H9 (cell line): ENCODE measurements at regions not wholly inside any gene's neighbourhood (a gene's known extent, or its start where the extent isn't known, plus 50 kb on each side); places are given as distances from the start of the nearest gene placed in this dataset.

Source experiments
- DNase-seq: peaks from one replicate; pipeline ENCODE4 v3.0.0-alpha.2; 2017
- H2AFZ ChIP-seq: one replicate; pipeline ENCODE4 v1.6.1; 2013; ENCODE audit warnings: mild to moderate bottlenecking, low read length, control low read depth, moderate library complexity
- H2AK5ac ChIP-seq: 2 replicates; pipeline ENCODE4 v1.6.1; 2013; ENCODE audit warnings: low read length, control low read depth, mixed read lengths; ENCODE audit not compliant: insufficient read length
- H2BK120ac ChIP-seq: one replicate; pipeline ENCODE4 v1.6.1; 2013; ENCODE audit warnings: low read depth, mild to moderate bottlenecking, low read length, control low read depth, inconsistent platforms; ENCODE audit not compliant: poor library complexity, severe bottlenecking
- H2BK12ac ChIP-seq: 2 replicates; pipeline ENCODE4 v1.6.1; 2013; ENCODE audit warnings: low read length, control low read depth, mixed read lengths, low read depth; ENCODE audit not compliant: insufficient read length
- H2BK15ac ChIP-seq: 2 replicates; pipeline ENCODE4 v1.6.1; 2013; ENCODE audit warnings: low read depth, low read length, control low read depth
- H2BK20ac ChIP-seq: one replicate; pipeline ENCODE4 v1.6.1; 2013; ENCODE audit warnings: low read depth, mild to moderate bottlenecking, low read length, control low read depth, inconsistent platforms; ENCODE audit not compliant: poor library complexity, severe bottlenecking
- H2BK5ac ChIP-seq: 2 replicates; pipeline ENCODE4 v1.6.1; 2013; ENCODE audit warnings: low read length, control low read depth, mixed read lengths; ENCODE audit not compliant: insufficient read length
- H3K14ac ChIP-seq: 2 replicates; pipeline ENCODE4 v1.6.1; 2013; ENCODE audit warnings: low read length, control low read depth; ENCODE audit not compliant: insufficient read depth
- H3K18ac ChIP-seq: 2 replicates; pipeline ENCODE4 v1.6.1; 2013; ENCODE audit warnings: low read depth, mild to moderate bottlenecking, mixed read lengths, low read length, control low read depth; ENCODE audit not compliant: insufficient read length
- H3K23ac ChIP-seq: 2 replicates; pipeline ENCODE4 v1.6.1; 2013; ENCODE audit warnings: low read length, control low read depth, mixed read lengths, low read depth; ENCODE audit not compliant: insufficient read length
- H3K23me2 ChIP-seq: 2 replicates; pipeline ENCODE4 v1.6.1; 2013; ENCODE audit warnings: low read depth, mild to moderate bottlenecking, mixed read lengths, low read length, control low read depth; ENCODE audit not compliant: insufficient read length, poor library complexity, severe bottlenecking
- H3K27ac ChIP-seq: 2 replicates; pipeline ENCODE4 v1.5.1; 2013; ENCODE audit warnings: low read length, control low read depth, mixed read lengths, low read depth; ENCODE audit not compliant: insufficient read length
- H3K27me3 ChIP-seq: 2 replicates; pipeline ENCODE4 v1.6.1; 2013; ENCODE audit warnings: low read length, control low read depth, inconsistent platforms; ENCODE audit not compliant: insufficient read depth
- H3K4ac ChIP-seq: 2 replicates; pipeline ENCODE4 v1.6.1; 2013; ENCODE audit warnings: low read depth, mild to moderate bottlenecking, control low read depth, inconsistent platforms, low read length, moderate library complexity
- H3K4me1 ChIP-seq: 2 replicates; pipeline ENCODE4 v1.6.1; 2013; ENCODE audit warnings: low read length, control low read depth, inconsistent platforms; ENCODE audit not compliant: insufficient read depth
- H3K4me2 ChIP-seq: 2 replicates; pipeline ENCODE4 v1.6.1; 2013; ENCODE audit warnings: low read length, control low read depth, mixed read lengths; ENCODE audit not compliant: insufficient read length, insufficient read depth
- H3K56ac ChIP-seq: 2 replicates; pipeline ENCODE4 v1.6.1; 2013; ENCODE audit warnings: low read depth, mild to moderate bottlenecking, mixed read lengths, low read length, control low read depth; ENCODE audit not compliant: insufficient read length
- H3K79me1 ChIP-seq: 2 replicates; pipeline ENCODE4 v1.6.1; 2013; ENCODE audit warnings: low read depth, mild to moderate bottlenecking, moderate library complexity, low read length, control low read depth, inconsistent platforms; ENCODE audit not compliant: insufficient read depth, poor library complexity, severe bottlenecking
- H3K79me2 ChIP-seq: 2 replicates; pipeline ENCODE4 v1.6.1; 2013; ENCODE audit warnings: low read length, control low read depth, inconsistent platforms; ENCODE audit not compliant: insufficient read depth
- H3K9ac ChIP-seq: 2 replicates; pipeline ENCODE4 v1.6.1; 2013; ENCODE audit warnings: low read length, control low read depth, mixed read lengths; ENCODE audit not compliant: insufficient read length; ENCODE audit errors: extremely low read depth
- H3K9me3 ChIP-seq: one replicate; pipeline ENCODE4 v1.6.1; 2013; ENCODE audit warnings: low read depth, low read length, inconsistent platforms; ENCODE audit not compliant: control insufficient read depth
- H3T11ph ChIP-seq: one replicate; pipeline ENCODE4 v1.6.1; 2013; ENCODE audit warnings: mild to moderate bottlenecking, low read length, control low read depth, inconsistent platforms
- H4K20me1 ChIP-seq: one replicate; pipeline ENCODE4 v1.6.1; 2013; ENCODE audit not compliant: control insufficient read depth, insufficient read length, insufficient read depth
- H4K5ac ChIP-seq: 2 replicates; pipeline ENCODE4 v1.6.1; 2013; ENCODE audit warnings: low read depth, mild to moderate bottlenecking, mixed read lengths, low read length, control low read depth; ENCODE audit not compliant: insufficient read length
- H4K8ac ChIP-seq: replicated peaks from 2 replicates; pipeline ENCODE4 v1.6.1; 2013; ENCODE audit warnings: low read length, control low read depth, mixed read lengths, low read depth; ENCODE audit not compliant: insufficient read length
- H4K91ac ChIP-seq: 2 replicates; pipeline ENCODE4 v1.6.1; 2013; ENCODE audit warnings: low read depth, mild to moderate bottlenecking, moderate library complexity, mixed read lengths, low read length, control low read depth; ENCODE audit not compliant: insufficient read length
- H3K27ac Mint-ChIP-seq, 3 experiments: 2 replicates in 2 of 3; 3 replicates in 1 of 3; pipeline ENCODE4 v1.8.0; 2020 to 2021; ENCODE audit warnings: mixed read lengths in 3 of 3, mild to moderate bottlenecking in 1 of 3, moderate library complexity in 1 of 3
- H3K27me3 Mint-ChIP-seq: 2 replicates; pipeline ENCODE4 v1.8.0; 2021; ENCODE audit warnings: low read depth, mild to moderate bottlenecking, moderate library complexity, mixed read lengths
- H3K36me3 Mint-ChIP-seq, 3 experiments: 2 replicates in 2 of 3; 3 replicates in 1 of 3; pipeline ENCODE4 v1.8.0; 2020 to 2021; ENCODE audit warnings: low read depth in 3 of 3, mixed read lengths in 3 of 3; ENCODE audit not compliant: insufficient read depth in 1 of 3
- H3K4me1 Mint-ChIP-seq, 2 experiments: 2 replicates each; pipeline ENCODE4 v1.8.0; 2020; ENCODE audit warnings: mixed read lengths in 2 of 2
- H3K4me3 Mint-ChIP-seq, 2 experiments: 2 replicates in 1 of 2; 3 replicates in 1 of 2; pipeline ENCODE4 v1.8.0; 2020 to 2021; ENCODE audit warnings: mild to moderate bottlenecking in 2 of 2, mixed read lengths in 2 of 2, moderate library complexity in 1 of 2
- H3K9me3 Mint-ChIP-seq, 2 experiments: 2 replicates in 1 of 2; 3 replicates in 1 of 2; pipeline ENCODE4 v1.8.0; 2020; ENCODE audit warnings: mild to moderate bottlenecking in 2 of 2, mixed read lengths in 2 of 2, moderate library complexity in 1 of 2
- WGBS: extraction: QIAGEN DNeasy Blood & Tissue Kit; methylation state at CpG from one replicate; pipeline ENCODE4 v1.1.7; 2013; ENCODE audit warnings: missing lambda C conversion rate, low lambda C conversion rate, mixed read lengths; ENCODE audit not compliant: insufficient read length; ENCODE audit errors: extremely low coverage; 5-methylcytosine and 5-hydroxymethylcytosine counted together
- TF ChIP-seq, protein P1 (sequence below): fragments of 200-600 bp; sonication (generic); conservative IDR thresholded peaks from 3 replicates; pipeline ENCODE4 v1.8.0; 2021; ENCODE audit warnings: antibody characterized with exemption, mild to moderate bottlenecking

DNA sequence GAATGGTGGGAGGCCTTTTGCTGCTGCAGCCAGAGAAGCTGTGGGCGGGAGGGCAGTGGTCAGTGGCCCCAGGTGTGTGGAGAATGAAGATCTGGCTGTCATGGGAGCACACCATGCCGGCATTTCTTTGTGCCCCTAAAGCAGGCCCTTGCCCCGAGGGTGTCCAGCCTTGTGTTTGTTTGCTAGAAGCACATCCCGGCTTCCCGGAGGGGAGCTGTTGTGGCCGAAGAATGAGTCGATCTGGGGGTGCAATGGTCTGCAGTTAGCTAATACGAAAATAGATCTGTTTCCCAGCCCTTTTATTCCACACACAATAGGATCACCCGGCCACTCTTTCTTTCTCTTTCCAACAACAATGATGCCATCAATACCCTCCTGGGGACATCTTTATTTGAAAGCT is 228.8 kb downstream of the CBLN1 start:
- no peak overlapping the region for H3K27ac ChIP-seq
- no peaks in the 10 kb centered on the region for H3K9me3 ChIP-seq
- WGBS: no CpG with 5 or more reads among the region's 9 CpGs
- no peak overlapping the region for H3T11ph ChIP-seq
- no peaks in the 10 kb centered on the region for H3K79me1 ChIP-seq
- H3K27me3 ChIP-seq: no peaks in the 10 kb centered on the region
- no peak overlapping the region for H3K18ac ChIP-seq
- no peaks in the 10 kb centered on the region; the same call in none of the 2 replicates for H3K27me3 Mint-ChIP-seq
- no peak overlapping the region for H3K9ac ChIP-seq
- H4K8ac ChIP-seq: no peak overlapping the region
- peaks cover 18 to 27% of the 10 kb centered on the region in 2 experiments for H3K4me1 Mint-ChIP-seq
- no peak overlapping the region for H2BK120ac ChIP-seq
- H3K27ac Mint-ChIP-seq: peak overlapping the region in 2 of 3 experiments; percentile 31 to 60; a peak in 3 of 7 replicates
- no peak overlapping the region for H3K4ac ChIP-seq
- no peak overlapping the region; the same call in 1 of the 2 replicates for H3K14ac ChIP-seq
- H2BK20ac ChIP-seq: no peak overlapping the region
- H2BK12ac ChIP-seq: no peak overlapping the region
- H2BK5ac ChIP-seq: no peak overlapping the region
- no peak overlapping the region for H3K4me2 ChIP-seq
- H3K23ac ChIP-seq: no peak overlapping the region
- no peak for DNase-seq
- no peak overlapping the region for H3K56ac ChIP-seq
- no peak overlapping the region for H4K5ac ChIP-seq
- H3K9me3 Mint-ChIP-seq: no peaks in the 10 kb centered on the region
- no peak overlapping the region for H4K91ac ChIP-seq
- peaks cover 6% of the 10 kb centered on the region; the same call in 1 of the 2 replicates for H3K4me1 ChIP-seq
- H4K20me1 ChIP-seq: no peaks in the 10 kb centered on the region
- H2AFZ ChIP-seq: no peak overlapping the region
- H3K79me2 ChIP-seq: no peaks in the 10 kb centered on the region
- H2AK5ac ChIP-seq: no peak overlapping the region
- H3K36me3 Mint-ChIP-seq: no peaks in the 10 kb centered on the region
- TF ChIP-seq, protein P1, sequence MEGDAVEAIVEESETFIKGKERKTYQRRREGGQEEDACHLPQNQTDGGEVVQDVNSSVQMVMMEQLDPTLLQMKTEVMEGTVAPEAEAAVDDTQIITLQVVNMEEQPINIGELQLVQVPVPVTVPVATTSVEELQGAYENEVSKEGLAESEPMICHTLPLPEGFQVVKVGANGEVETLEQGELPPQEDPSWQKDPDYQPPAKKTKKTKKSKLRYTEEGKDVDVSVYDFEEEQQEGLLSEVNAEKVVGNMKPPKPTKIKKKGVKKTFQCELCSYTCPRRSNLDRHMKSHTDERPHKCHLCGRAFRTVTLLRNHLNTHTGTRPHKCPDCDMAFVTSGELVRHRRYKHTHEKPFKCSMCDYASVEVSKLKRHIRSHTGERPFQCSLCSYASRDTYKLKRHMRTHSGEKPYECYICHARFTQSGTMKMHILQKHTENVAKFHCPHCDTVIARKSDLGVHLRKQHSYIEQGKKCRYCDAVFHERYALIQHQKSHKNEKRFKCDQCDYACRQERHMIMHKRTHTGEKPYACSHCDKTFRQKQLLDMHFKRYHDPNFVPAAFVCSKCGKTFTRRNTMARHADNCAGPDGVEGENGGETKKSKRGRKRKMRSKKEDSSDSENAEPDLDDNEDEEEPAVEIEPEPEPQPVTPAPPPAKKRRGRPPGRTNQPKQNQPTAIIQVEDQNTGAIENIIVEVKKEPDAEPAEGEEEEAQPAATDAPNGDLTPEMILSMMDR: no peak
- no peak overlapping the region for H3K4me3 Mint-ChIP-seq
- H2BK15ac ChIP-seq: no peak overlapping the region
- H3K23me2 ChIP-seq: no peaks in the 10 kb centered on the region
